ENCODE measurements at regions not wholly inside any gene's neighbourhood (a gene's known extent, or its start where the extent isn't known, plus 50 kb on each side); places are given as distances from the start of the nearest gene placed in this dataset.
"Not testable (repeated sequence)": the region's sequence is repeated elsewhere in the genome, so short reads cannot be mapped to it uniquely, and the experiment has no call there.

DNA sequence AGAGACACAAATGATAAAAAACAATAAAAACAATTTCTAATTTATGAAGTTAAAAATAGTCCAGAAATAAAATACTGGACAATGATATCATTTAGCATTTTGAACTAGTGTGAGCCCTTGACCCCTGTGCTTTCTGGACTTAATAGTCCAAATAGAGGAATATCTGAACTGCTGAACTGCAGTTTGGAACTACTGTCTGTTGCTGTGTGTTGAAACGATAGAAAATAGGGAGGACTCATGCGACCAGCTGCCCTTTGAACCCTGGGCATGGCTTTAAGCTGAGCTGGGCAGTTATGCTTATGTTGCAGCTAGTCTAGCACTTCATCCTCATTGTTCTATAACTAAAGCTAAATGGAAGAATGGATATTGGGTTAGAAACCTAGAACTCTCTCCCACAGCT is 99.5 kb downstream of the FMR1NB start:
- DNase-seq: no peak

DNA sequence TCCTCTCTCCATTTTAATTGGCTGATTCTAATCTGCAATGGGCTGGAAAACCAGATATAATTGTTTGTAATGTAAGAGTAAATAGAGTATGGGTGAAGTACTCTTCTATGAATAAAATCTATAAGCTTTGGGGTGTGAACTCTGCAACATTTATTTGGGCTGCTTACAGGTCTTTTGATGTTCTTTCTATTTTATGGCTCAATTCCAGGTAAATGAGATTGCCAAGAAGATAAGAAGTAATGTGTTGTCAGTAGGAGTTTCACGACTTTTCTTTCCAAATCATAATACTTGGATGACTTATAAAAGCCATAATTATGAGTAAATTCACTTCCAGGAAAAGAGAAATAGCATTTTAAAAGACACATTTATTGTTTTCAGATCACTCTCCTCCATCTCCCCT is 103.5 kb downstream of the FMR1NB start:
- DNase-seq: no peak

DNA sequence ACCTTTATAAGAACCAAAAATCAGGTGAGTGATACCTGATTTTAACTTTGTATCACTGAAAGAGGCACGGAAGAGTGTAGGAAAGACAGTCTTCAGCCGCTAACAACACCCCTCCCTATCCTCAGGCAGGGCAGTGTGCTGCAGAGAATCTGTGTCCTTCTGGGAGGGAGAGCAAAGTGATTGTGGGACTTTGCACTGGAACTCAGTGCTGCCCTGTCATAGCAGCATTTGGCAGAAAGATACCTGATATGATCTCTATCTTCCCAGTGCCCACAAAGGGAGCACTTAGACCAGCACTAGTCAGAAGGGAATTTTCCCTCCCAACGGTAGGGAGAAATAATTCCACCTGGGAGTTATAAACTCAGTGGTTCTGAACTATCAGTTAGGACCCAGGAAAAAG is 139.0 kb downstream of the FMR1NB start:
- DNase-seq: no peak

DNA sequence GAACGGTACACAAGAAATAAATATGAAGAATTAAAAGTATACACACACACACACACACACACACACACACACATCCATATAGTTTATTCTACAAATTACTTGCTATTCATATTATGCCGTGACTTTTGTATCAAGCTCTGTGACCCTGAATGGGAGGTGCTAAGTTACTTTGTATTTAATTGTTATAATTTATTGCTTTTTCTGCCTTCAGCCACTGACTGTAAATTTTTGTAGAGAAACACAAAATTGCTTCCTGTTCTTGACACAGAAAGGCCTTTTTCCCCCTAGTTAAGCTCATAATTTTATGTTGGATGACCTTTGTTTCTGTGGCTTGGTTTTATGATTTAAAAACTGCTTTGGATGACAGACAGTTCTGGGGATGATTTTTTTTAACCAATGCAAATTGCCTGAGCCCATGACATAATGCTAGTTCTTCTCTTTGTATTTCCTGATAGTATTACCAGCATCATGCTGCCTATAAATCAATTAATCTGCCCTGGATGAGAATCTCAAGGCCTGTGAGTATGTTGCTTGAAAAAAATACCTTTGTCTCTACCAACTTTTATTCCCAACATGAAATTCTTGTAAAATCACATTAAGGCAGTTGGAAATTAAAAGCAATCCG is 140.0 kb downstream of the FMR1NB start:
- no peak for DNase-seq

DNA sequence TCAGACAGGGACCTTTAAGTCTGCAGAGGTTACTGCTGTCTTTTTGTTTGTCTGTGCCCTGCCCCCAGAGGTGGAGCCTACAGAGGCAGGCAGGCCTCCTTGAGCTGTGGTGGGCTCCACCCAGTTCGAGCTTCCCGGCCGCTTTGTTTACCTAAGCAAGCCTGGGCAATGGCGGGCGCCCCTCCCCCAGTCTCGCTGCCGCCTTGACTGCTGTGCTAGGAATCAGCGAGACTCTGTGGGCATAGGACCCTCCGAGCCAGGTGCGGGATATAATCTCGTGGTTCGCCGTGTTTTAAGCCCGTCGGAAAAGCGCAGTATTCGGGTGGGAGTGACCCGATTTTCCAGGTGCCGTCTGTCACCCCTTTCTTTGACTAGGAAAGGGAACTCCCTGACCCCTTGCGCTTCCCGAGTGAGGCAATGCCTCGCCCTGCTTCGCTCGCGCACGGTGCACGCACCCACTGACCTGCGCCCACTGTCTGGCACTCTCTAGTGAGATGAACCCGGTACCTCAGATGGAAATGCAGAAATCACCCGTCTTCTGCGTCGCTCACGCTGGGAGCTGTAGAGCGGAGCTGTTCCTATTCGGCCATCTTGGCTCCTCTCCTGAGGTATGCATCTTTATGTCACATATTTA is 147.9 kb downstream of the FMR1NB start:
- not testable (repeated sequence) for DNase-seq

DNA sequence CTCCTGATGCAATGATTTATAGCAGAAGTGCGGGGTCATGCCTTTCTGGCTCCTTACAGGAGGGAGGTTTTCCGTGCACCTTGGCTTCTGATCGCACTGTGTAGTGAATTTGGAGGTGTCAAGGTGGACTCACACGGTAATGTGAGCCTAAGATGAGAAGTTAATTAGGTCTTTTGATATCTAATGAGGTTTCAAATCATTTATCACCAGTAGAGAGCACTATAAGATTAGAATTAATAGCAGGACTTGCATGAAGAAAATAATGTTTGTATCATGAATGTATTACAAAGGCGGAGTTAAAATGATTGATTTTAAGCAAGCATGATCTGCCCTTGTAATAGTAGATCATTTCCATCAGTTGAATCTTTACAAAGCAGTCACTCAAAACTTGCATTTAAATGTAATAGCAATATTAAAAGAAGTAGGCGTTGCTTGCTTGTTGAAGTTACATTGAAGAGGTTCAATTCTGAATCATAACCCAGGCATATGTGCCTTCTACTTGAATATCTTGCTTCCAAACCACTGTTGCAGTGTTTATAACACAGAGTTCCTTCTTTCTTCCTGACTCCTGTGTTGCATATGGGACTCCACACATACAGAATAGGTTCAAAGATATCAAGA is 152.1 kb downstream of the FMR1NB start:
- no peak for DNase-seq

DNA sequence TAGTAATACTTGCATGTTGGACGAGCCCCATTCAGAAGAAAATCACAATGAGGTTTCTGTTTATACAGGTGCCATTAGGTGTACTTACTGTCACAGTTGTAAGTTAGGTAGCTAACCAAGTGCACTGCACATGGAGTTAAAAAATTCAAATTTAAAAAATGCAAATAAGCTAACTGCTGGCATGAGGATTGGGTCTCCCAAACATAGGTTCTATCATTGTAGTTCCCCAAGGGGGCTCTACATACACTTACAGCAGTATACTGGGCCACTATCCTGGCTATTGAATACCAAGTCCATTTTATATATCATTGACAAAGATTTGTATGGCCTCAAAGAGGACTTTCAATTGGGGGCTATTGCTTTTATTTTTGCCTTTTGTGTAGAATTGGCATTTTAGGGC is 153.4 kb downstream of the FMR1NB start:
- no peak for DNase-seq

DNA sequence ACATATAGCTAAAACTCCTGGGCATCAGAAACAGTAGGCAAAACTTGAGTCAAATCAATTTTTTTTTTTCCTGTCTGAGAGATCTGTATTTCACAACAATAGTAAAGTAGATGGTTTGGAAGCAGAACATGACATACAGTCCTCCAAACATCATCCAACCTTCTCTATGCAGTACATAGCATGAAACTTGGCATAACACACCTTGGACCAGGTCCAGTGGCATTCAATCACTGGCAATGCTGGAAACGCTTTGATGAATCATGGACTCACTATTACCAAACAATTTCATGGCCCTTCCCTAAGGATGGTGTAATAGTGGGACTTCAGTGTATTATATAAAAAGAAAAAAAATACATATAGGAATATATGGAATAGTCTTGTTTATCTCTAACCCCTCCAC is 154.6 kb downstream of the FMR1NB start:
- DNase-seq: peak; percentile 42

DNA sequence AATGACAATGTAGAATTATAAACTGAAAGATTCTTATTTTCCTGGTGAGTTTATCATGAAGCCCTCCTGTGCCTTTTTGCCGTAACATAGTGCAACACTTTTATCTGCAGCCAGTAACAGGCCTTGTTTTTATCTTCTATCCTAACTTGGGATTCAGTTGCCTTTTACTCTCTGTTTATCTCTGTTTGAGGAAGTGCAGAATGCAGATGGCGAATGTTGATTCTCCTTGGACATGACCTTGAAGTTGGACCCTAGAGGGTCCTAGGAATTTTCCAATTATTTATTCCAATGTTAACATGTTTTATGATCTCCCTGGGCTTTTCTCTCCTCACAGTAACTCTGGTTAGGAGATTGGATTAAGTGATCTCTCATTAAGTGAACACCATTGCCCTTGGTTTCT is 165.0 kb downstream of the FMR1NB start:
- no peak for DNase-seq

DNA sequence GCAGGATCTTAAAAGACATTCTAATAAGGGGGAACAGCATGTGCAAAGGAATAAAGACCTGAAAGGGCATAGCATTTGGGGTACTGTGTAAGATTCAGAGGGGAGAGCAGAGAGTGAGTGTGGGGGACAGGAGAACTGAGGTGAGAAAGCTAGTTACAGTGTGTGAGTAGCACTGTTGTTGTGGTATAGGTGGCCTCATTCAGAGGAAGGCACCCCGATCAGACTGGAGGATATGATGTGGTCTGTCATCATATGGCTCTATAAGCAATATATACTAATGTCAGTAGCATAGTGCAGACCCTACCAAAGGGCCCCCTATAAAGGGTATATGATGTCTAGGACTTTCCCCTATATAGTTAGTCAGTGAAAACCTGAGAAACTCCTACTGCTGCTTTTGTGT is 175.8 kb downstream of the FMR1NB start:
- no peak for DNase-seq

DNA sequence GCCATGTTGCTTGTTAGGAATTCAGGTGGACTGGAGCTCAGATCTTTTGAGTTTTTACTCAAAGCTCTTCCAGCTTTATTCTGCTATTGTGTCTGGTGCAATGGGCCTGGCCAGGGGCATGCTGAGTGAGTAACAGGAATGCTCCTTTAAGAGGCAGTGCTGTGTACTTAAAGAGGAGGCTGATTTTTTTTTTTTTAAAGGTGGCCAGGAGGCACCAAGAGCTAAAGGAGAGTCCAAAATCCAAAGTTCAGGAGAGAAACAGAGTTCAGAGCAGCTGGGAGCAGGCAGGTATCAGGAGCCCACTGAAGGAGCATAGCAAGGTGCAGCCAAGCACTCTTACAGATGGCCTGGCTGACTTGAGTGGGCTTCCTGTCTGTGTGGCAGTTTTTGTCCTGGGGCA is 178.7 kb downstream of the FMR1NB start:
- no peak for DNase-seq

DNA sequence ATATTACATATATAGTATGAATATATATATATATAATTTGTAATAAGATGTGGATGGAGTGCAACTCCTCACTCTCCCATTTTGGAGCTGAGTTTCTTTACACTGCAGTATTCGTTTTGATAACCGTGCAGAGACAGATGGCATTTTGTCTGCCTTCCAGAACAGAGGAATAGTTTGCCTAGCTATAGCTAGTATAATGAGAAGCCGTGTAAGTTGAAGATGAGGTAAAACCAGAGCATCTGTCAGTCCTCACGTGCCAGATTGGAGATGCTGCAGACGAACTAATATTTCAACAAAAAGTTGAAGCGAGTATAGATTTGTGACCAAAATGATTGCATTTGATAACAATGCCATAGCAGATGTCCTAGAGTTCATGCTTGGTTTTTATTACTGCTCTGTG is 180.6 kb downstream of the FMR1NB start:
- DNase-seq: no peak

DNA sequence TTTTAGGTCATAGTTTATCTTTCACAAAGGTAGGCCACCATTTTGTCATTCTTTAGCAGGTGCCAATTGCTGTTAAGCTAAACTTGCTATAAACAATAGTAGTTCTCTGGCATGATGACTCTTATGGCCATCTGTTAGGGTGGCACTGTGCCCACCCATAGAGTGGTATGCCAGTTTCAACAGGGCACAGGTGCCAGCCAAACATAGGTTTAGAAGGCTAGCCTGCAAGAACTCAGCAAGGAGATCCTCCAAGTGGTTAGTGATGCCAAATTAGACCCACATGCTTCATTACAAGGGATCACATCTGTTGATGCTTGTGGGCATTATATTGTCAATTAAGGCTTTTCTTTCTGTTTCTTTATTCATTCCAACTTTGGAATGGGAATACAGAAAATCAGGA is 204.5 kb downstream of the FMR1NB start:
- no peak for DNase-seq

DNA sequence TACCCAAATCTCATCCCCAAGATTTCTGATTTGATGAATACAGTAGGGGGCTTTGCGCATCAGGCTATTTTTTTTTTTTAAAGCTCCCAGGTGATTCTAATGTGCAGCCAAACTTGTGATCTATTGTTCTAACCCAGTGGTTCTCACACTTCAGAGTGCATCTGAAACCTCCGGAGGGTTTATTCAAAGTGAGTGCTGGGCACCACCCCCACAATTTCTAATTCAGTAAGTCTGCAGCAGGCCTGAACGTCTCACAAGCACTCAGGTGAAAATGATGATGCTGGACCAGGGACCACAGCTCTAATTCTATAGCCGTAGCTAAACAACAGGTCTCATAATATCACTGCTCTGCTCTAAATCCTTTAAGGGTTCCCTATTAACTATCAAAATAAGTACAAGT is 211.4 kb downstream of the FMR1NB start:
- DNase-seq: no peak

DNA sequence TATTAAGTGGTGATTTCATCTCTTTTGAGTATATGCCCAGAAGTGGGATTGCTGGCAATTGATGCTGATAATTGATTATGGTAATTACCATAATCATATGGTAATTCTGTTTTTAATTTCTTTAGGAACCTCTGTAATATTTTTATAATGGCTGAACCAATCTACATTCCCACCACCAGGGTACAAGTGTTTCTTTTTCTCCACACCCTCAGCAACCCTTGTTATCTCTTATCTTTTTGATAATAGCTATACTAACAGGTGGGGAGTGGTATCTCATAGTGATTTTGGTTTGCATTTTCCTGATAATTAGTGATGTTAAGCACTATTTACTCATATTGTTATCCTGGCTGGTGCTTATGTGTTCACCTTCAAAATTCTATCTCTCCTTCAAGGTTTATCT is 212.6 kb downstream of the FMR1NB start:
- no peak for DNase-seq

DNA sequence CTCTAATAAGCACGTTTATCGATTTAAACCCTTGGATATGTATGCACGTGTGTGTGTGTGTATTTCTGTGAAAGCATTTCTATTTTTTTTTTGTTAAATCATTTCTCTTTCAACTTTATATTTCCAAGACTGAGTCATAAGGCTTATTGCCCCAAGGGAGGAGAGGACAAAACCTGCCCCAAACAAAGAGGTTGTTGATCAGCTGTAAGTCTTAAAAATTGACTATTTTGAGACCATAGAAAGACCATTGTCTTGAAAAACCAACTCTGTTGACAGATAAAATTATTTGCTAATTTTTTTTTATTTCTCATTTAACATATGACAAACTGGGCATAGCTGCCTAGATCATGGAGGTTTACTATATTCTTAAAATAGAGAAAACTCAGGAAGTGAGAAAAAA is 222.4 kb downstream of the FMR1NB start:
- no peak for DNase-seq

DNA sequence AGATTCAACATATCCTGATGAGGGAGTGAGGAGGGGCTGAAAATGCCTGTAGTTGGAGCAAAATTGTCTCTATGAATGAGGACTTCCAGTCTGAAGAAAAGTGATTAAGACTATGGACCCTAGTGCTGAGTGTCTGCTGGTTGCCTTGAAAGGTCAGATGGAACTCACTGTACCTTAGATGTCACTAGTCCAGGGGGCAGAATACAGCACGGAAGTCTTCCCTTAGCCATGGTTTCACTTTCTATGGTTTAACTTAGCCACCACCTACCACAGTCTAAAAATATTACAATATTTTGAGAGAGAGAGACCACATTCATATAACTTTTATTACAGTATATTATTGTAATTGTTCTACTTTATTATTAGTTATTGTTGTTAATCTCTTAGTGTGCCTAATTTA is 223.1 kb downstream of the FMR1NB start:
- DNase-seq: no peak

DNA sequence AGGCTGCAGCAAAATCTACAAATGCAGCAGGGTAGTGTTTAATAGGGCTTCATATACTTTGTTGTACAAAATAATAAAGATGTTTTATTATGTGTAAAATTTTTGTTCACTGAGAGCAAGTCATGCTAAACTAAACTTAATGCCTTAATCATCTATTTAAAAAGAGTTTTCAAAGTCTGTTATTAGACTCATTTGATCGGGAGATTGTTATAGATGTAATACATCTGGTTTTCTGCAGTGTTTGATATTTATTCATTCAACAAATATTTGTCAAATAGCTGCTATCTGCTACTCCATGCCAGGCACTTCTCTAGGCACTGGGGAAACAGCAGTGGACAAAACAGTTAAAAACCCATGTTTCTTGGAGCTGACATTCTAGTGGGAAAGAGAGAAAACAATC is 233.6 kb downstream of the FMR1NB start:
- DNase-seq: no peak

DNA sequence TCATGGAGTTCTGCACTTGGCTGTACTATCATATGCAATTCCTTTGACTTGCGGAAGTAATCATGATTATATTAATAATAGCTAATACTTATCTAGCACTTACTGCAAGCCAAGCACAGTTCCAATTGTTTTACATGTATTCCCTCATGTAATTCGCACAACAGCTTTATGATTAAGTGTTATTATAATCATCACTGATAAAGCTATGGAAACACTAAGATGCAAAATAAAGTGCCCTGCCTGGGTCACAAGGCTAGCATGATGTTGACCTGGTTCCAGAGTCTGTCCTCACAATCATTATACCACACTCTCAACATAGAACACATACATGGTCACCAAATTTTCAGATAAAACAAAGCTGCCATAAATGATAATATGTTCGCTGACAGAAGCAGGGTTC is 234.6 kb downstream of the FMR1NB start:
- DNase-seq: no peak

DNA sequence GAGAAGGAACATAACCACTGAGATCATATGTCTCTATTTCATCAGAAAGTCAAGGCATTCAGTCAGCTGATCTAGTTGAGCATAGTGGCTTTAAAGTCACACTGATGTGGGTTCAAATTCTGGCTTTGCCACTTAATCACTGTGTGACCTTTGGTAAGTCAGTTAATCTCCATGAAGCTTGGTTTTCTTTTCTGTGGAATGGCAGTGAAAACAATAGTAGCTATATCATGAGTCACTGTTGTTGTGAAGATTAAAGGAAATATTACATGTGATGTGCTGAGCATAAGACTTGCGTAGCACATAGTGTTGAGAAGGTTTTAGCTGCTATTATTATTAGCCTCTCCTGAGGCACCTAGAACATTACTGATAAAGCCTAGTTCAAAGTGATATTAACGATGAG is 242.2 kb downstream of the FMR1NB start:
- DNase-seq: no peak

DNA sequence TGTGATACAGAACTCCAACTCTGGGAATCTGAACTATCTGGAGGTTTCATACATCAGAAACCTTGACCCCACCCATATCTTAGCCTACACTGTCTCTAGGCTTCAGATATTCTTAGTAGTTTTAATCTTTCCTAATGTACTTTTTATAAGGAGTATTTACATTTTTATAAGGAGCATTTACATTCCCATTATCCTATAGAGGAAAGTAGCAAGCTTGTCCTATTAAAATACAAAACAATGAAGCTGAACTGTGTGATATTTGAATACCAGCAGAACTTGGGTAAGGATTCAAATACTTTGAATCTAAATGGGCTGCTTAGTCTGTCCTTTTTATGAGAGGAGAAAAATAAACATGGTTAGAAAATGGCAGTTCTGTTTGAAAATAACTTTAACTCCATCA is 247.4 kb downstream of the FMR1NB start:
- DNase-seq: no peak

DNA sequence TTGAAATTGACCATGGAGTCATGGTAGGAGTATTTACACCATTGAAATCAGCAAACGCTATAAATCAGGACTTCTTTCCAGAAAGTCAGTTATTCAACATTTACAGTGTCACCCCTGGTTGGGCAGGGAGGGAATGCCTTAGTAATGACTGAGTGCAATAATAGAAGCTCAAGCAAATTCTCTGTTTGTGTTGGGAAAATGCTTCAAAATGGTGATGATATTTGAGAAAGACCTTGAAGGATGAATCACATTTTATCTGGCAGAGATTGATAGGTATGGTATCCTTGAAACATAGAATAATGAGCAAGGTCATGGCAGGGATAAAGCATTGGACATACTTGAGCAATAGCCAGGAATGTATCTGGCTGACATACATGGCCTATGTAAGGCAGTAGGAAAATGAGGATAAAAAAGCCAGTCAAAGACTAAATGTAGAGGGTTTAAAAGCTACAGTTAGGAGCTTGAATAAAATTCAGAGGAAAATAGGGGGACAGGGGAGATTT is 248.7 kb downstream of the FMR1NB start:
- DNase-seq: no peak

DNA sequence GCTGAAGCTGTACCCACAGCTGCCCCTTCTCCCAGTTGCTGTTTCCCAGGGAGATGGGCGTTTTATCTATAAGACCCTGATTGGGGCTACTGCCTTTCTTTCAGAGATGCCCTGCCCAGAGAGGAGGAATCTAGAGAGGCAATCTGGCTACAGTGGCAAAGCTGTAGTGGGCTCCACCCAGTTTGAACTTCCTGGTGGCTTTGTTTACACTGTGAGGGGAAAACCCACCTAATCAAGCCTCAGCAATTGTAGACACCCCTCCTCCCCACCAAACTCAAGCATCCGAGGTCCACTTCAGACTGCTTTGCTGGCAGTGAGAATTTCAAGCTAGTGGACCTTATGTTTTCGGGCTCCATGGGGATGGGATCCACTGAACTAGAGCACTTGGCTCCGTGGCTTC is 240.4 kb upstream of the AFF2 start:
- no peak for DNase-seq

DNA sequence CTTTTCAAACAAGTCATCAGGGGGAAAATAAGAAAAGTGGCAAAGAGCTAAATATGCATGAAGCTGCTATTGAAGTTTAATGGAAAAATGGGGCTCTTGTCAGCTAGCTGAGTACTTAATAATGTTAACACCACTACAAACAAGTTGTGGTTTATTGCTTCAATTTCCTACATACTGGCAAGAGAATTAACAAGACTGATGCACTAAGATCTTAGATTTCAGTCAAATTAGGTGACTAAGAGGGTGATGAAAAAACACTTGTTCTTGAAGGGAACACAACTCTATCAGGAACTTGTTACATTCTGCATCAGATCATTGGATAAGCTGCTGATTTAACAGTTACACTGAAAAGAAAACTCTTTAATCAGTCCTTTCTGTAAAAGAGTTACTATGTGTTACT is 234.6 kb upstream of the AFF2 start:
- no peak for DNase-seq

DNA sequence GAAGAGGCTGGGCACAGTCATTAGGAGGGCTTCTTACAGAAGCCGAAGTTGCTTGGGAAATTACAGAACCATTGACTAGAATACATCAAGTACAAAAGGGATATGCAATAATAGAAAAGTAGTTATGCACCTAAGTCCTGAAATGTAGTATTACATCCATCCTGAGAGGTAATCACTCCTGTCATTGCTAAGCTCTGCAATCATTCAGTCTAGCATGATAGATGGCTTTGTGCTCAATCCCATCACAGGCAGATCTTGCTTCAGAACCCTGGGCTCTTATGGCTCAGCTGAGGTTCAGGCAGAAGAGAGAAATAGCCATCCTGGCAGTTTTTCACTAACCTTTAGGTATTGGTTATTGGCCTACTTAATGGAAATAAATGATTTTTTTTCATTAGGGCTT is 231.7 kb upstream of the AFF2 start:
- DNase-seq: no peak
